Activated T-helper 9 cell treated with anti-CD3 and anti-CD28 coated beads, Interleukin-2, amount 50 U/mL, for 16 hours (primary cell): ENCODE measurements at regions not wholly inside any gene's neighbourhood (a gene's known extent, or its start where the extent isn't known, plus 50 kb on each side); places are given as distances from the start of the nearest gene placed in this dataset.
"Not testable (repeated sequence)": the region's sequence is repeated elsewhere in the genome, so short reads cannot be mapped to it uniquely, and the experiment has no call there.

Source experiments
- DNase-seq: peaks from one replicate; pipeline ENCODE4 v3.0.0-alpha.2; 2020; ENCODE audit warnings: low read depth

GRCh38 chr4:179116581-179116980 is 1674.3 kb upstream of the AGA start:
- DNase-seq: no peak

- no peak for DNase-seq
These were observed 1680.8 kb upstream of the AGA start for GRCh38 chr4:179123084-179123483.

- no peak for DNase-seq
These were observed 1682.2 kb upstream of the AGA start for GRCh38 chr4:179124419-179124818.

GRCh38 chr4:179124957-179125356 is 1682.7 kb upstream of the AGA start:
- no peak for DNase-seq

- no peak for DNase-seq
These were observed 1683.6 kb upstream of the AGA start for GRCh38 chr4:179125870-179126269.

GRCh38 chr4:179128299-179128698 is 1686.1 kb upstream of the AGA start:
- no peak for DNase-seq

GRCh38 chr4:179130122-179130714 is 1688.0 kb upstream of the AGA start:
- no peak for DNase-seq

- DNase-seq: no peak
These were observed 1703.7 kb upstream of the AGA start for GRCh38 chr4:179145746-179146525.

GRCh38 chr4:179151770-179152169 is 1709.5 kb upstream of the AGA start:
- DNase-seq: no peak

GRCh38 chr4:179163147-179163546 is 1720.9 kb upstream of the AGA start:
- DNase-seq: no peak

GRCh38 chr4:179164267-179164999 is 1722.2 kb upstream of the AGA start:
- DNase-seq: no peak

- DNase-seq: no peak
These were observed 1722.9 kb upstream of the AGA start for GRCh38 chr4:179165000-179165738.

GRCh38 chr4:179165862-179166261 is 1723.6 kb upstream of the AGA start:
- no peak for DNase-seq

GRCh38 chr4:179170308-179170707 is 1728.1 kb upstream of the AGA start:
- not testable (repeated sequence) for DNase-seq

- no peak for DNase-seq
These were observed 1740.5 kb upstream of the AGA start for GRCh38 chr4:179182741-179183140.

- DNase-seq: no peak
These were observed 1753.7 kb upstream of the AGA start for GRCh38 chr4:179195887-179196286.

GRCh38 chr4:179196511-179196910 is 1754.3 kb upstream of the AGA start:
- no peak for DNase-seq

- DNase-seq: no peak
These were observed 1758.4 kb upstream of the AGA start for GRCh38 chr4:179200681-179201080.

- no peak for DNase-seq
These were observed 1783.4 kb upstream of the AGA start for GRCh38 chr4:179225594-179225993.

GRCh38 chr4:179248821-179249220 is 1806.6 kb upstream of the AGA start:
- DNase-seq: no peak

- DNase-seq: no peak
These were observed 1826.6 kb upstream of the AGA start for GRCh38 chr4:179268791-179269190.

- no peak for DNase-seq
These were observed 1830.0 kb upstream of the AGA start for GRCh38 chr4:179272282-179272681.
